Pancreas (tissue), 10 donors: ENCODE measurements at regions not wholly inside any gene's neighbourhood (a gene's known extent, or its start where the extent isn't known, plus 50 kb on each side); places are given as distances from the start of the nearest gene placed in this dataset.
A peak's percentile ranks its signal among the peaks of the same experiment; 100 is the strongest.
"Not testable (repeated sequence)": the region's sequence is repeated elsewhere in the genome, so short reads cannot be mapped to it uniquely, and the experiment has no call there.

Experiments
- ATAC-seq, 4 donors: fragments of 200-7000 bp; cut with Tn5 transposase; one replicate each; pipeline versions ENCODE4 v1.8.0 to v1.9.1; 2020; ENCODE audit warnings: mild to moderate bottlenecking in 4 of 4, moderate library complexity in 4 of 4
- DNase-seq, 6 donors: peaks; one replicate each; pipeline ENCODE4 v3.0.0-alpha.2; 2020
- FAIRE-seq: peaks from 2 replicates; lab custom pipeline; 2012; peaks lifted over from hg19 to GRCh38; lab: Jason Lieb, UNC
- H3K27ac ChIP-seq, 4 donors: fragments of 200-600 bp; sonication (generic); 1 replicate in 3 of 4; 2 replicates in 1 of 4; pipeline versions ENCODE4 v1.5.0 to v1.8.0; 2020
- H3K27me3 ChIP-seq, 4 donors: fragments of 200-600 bp; one replicate each; pipeline ENCODE4 v1.8.0; 2021
- H3K36me3 ChIP-seq, 3 donors: fragments of 200-600 bp; sonication (generic) in 1 of 3; one replicate each; pipeline versions ENCODE4 v1.5.0 to v1.8.0; 2020 to 2021
- H3K4me1 ChIP-seq, 3 donors: fragments of 200-600 bp; one replicate each; pipeline ENCODE4 v1.8.0; 2021
- H3K4me3 ChIP-seq, 4 donors: fragments of 200-600 bp; sonication (generic) in 2 of 4; one replicate each; pipeline versions ENCODE4 v1.5.0 to v1.8.0; 2020 to 2021
- H3K9me3 ChIP-seq, 4 donors: fragments of 200-600 bp; one replicate each; pipeline ENCODE4 v1.8.0; 2021
- WGBS, 2 donors: extraction: QIAGEN DNeasy Blood & Tissue Kit; methylation state at CpG; one replicate each; pipeline ENCODE4 v1.1.7; 2013; 5-methylcytosine and 5-hydroxymethylcytosine counted together
- intact Hi-C, 3 donors: fragments of 100-400 bp; cut with DNase I; formaldehyde crosslinking; loops; one replicate each; pipeline versions ENCODE4 v1.11.1 to v1.14.2; 2022
- TF ChIP-seq, protein P1 (sequence below), 4 donors: fragments of 200-600 bp; sonication (generic) in 3 of 4; IDR thresholded peaks; one replicate each; pipeline versions ENCODE4 v1.5.0 to v1.8.0; 2021; ENCODE audit warnings: antibody characterized with exemption in 4 of 4
- donor health status: healthy with polysubstance abuse.
- donor health status: DM: no; HTN: no; CAD: no; lungs with moderate emphysema.
- donor health status: DM: no; HTN: no; CAD: no.
- donor health status: control.
- donor health status: control.
- donor health status: Bipolar disorder and iron deficiency.
- donor health status: DM: yes; HTN: yes; CAD: no.
- donor health status: DM: no; HTN: no; CAD: no.
- donor health status: DM: no; HTN: no; CAD: no.
- donor health status: DM: yes; HTN: yes; CAD: no.

DNA sequence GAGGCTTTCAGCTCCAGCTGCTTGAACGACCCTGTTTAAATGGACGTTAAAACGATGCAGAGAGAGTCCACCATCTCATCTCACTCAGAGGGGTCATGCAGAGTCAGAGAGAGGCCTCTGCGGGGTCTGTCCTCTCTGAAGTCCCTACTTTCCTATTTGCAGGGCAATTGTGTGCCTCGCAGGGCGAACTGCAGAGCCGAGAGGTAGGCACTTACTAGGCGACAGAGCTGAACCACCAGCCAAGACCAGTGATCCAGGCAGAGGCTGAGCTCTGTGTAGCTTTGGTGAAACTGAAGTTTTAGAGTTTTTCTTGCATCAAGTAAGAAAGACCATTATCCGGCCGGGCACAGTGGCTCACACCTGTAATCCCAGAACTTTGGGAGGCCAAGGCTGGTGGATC lies 64.1 kb upstream of the CUX1 start:
- H3K27ac ChIP-seq, result no peak overlapping the region
- TF ChIP-seq, protein P1, sequence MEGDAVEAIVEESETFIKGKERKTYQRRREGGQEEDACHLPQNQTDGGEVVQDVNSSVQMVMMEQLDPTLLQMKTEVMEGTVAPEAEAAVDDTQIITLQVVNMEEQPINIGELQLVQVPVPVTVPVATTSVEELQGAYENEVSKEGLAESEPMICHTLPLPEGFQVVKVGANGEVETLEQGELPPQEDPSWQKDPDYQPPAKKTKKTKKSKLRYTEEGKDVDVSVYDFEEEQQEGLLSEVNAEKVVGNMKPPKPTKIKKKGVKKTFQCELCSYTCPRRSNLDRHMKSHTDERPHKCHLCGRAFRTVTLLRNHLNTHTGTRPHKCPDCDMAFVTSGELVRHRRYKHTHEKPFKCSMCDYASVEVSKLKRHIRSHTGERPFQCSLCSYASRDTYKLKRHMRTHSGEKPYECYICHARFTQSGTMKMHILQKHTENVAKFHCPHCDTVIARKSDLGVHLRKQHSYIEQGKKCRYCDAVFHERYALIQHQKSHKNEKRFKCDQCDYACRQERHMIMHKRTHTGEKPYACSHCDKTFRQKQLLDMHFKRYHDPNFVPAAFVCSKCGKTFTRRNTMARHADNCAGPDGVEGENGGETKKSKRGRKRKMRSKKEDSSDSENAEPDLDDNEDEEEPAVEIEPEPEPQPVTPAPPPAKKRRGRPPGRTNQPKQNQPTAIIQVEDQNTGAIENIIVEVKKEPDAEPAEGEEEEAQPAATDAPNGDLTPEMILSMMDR (IDR thresholded peaks at IDR 0.05), result no peak
- H3K9me3 ChIP-seq, result no peaks in the 10 kb centered on the region
- FAIRE-seq (no peak), ATAC-seq (no peak), DNase-seq (no peak)
- no peaks in the 10 kb centered on the region for H3K4me1 ChIP-seq
- WGBS, 2 donors, result 67 to 80% methylated on average over 10 of the region's 10 CpGs
- no peak overlapping the region for H3K4me3 ChIP-seq
- intact Hi-C loops, result no loop called here
- H3K36me3 ChIP-seq, result no peaks in the 10 kb centered on the region
- H3K27me3 ChIP-seq, result no peaks in the 10 kb centered on the region

DNA sequence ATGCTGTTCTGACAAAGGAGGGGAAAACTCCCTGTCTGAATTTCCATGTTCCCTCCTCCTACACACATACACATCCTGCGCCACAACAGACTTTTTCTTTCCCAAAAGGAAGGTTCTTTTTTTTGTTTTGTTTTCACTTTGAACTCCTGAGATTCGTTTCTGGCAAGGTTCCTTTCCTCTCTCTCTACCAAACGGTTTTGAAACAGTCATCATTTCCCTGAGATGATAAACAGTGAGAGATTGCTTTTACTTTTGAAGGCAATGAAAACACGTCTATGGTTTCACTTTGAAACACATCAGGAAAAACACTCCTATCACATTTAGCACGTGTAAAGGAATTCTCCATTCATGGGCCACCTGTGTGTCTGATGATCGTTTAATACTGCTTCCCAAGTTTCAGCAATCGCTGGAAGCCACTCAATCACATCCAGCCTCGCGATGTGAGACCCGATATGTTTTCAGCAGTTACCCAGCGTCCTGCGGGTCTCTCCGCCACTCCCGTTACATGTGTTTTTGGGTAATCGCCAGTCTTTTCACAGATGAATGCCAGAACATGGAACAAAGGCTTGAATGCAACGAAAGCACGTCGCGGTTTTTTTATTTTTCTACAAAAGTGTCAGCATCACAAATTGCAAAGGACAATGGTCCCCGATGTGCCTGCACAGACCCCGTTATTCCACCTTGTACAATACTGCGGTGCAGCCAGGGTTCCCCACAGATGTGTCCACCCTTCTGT lies 62.8 kb upstream of the CUX1 start:
- no peaks in the 10 kb centered on the region for H3K36me3 ChIP-seq
- H3K27ac ChIP-seq, result no peak overlapping the region
- ATAC-seq (peak in 3 of 4 donors; percentile 20 to 59 (median 41)), FAIRE-seq (no peak), DNase-seq (no peak)
- peak overlapping the region in 3 of 4 donors; percentile 5 to 45 (median 28) for H3K4me3 ChIP-seq
- intact Hi-C loops, result no loop called here
- WGBS, 2 donors, result 15 to 21% methylated on average over 22 of the region's 22 CpGs
- no peaks in the 10 kb centered on the region for H3K9me3 ChIP-seq
- no peaks in the 10 kb centered on the region for H3K4me1 ChIP-seq
- no peaks in the 10 kb centered on the region for H3K27me3 ChIP-seq
- TF ChIP-seq, protein P1 (IDR thresholded peaks at IDR 0.05), result no peak

DNA sequence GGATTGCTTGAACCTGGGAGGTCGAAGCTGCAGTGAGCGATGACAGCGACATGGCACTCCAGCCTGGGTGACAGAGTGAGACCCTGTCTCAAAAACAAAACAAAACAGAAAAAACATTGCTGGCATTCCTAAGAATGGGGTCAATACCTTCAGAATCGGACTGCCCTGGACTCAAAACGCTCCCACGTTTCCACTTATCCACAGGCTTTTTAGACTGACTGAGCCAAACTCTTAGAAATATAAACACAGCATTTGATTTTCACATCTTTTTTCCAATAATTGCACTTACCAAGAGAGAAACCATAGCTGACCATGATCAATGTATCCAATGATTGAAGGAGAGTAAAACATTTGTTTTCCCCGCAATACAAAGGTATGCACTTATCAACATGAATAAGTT lies 59.5 kb upstream of the CUX1 start:
- no peak overlapping the region for H3K27ac ChIP-seq
- TF ChIP-seq, protein P1 (IDR thresholded peaks at IDR 0.05), result no peak

DNA sequence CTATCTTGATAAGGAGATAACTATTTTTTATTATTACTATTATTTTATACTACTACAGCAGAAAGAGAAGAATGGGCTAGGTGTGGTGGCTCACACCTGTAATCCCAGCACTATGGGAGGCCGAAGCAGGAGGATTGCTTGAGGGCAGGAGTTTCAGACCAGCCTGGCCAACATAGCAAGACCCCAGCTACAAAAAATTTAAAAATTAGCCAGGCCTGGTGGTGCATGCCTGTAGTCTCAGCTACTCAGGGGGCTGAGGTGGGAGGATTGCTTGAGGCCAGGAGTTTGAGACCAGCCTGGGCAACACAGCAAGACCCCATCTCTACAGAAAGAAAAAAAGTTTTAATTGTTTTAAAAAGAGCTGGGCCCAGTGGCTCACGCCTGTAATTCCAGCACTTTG lies 58.9 kb upstream of the CUX1 start:
- H3K36me3 ChIP-seq, FAIRE-seq, intact Hi-C loops: not testable (repeated sequence)

More for the DNA sequence above, 59.5 kb upstream of the CUX1 start:
- H3K27me3 ChIP-seq, result no peaks in the 10 kb centered on the region
- ATAC-seq (no peak), DNase-seq (no peak), FAIRE-seq (no peak)
- intact Hi-C loops, result no loop called here
- H3K4me3 ChIP-seq, result no peak overlapping the region
- WGBS, 2 donors, result 81 to 87% methylated on average over 7 of the region's 7 CpGs
- H3K36me3 ChIP-seq, result no peaks in the 10 kb centered on the region
- H3K9me3 ChIP-seq, result no peaks in the 10 kb centered on the region
- H3K4me1 ChIP-seq, result no peaks in the 10 kb centered on the region

DNA sequence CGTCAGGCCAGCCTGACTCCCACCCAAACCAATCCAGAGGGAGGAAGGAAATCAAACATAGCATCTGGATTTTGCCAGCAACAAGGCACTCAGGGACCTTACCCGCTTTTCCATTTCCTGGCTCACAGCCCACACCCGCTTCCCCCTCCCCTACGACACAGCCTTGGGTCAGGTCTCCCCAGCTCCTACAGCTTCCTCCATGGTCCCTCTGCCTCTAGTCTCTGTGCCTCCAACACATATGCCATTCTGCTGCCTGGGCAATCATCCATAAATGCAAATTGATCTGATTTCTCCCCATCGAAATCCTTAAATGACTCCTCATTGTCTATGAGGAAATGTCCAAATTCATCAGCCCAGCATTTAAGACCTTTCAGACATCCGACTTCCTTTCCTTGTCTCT lies 53.2 kb upstream of the CUX1 start:
- Histone ChIP-seq H3K9me3 (no peaks in the 10 kb centered on the region), H3K36me3 (no peaks in the 10 kb centered on the region), H3K27me3 (no peaks in the 10 kb centered on the region), H3K27ac (no peak overlapping the region), H3K4me3 (no peak overlapping the region), H3K4me1 (no peaks in the 10 kb centered on the region)
- TF ChIP-seq, protein P1 (IDR thresholded peaks at IDR 0.05), result no peak
- intact Hi-C loops, result no loop called here
- DNase-seq (no peak), ATAC-seq (no peak), FAIRE-seq (no peak)
- 55 to 68% methylated on average over 6 of the region's 6 CpGs for WGBS, 2 donors

More for the DNA sequence above, 58.9 kb upstream of the CUX1 start:
- H3K4me3 ChIP-seq, H3K27ac ChIP-seq, H3K27me3 ChIP-seq, H3K4me1 ChIP-seq, H3K9me3 ChIP-seq, ATAC-seq, DNase-seq: not testable (repeated sequence)
- WGBS, 2 donors, result 88 to 89% methylated on average over 2 of the region's 2 CpGs
